ENCODE measurements at regions not wholly inside any gene's neighbourhood (a gene's known extent, or its start where the extent isn't known, plus 50 kb on each side); places are given as distances from the start of the nearest gene placed in this dataset.

- Histone ChIP-seq H3K9me3 (ENCODE audit: control insufficient read depth in 3 of 3, low read length in 3 of 3) (no peaks in the 10 kb centered on the region), H3K27me3 (ENCODE audit: control insufficient read depth in 3 of 3, insufficient read depth in 3 of 3, low read length in 3 of 3) (no peaks in the 10 kb centered on the region), H3K36me3 (ENCODE audit: control insufficient read depth in 3 of 3, insufficient read depth in 3 of 3, low read length in 3 of 3) (no peaks in the 10 kb centered on the region), H3K27ac (ENCODE audit: low read depth, low read length) (no peak overlapping the region), H3K9ac (ENCODE audit: low read depth in 1 of 3, low read length in 3 of 3) (no peak overlapping the region), H3K4me1 (ENCODE audit: control insufficient read depth in 3 of 3, insufficient read depth in 3 of 3, low read length in 3 of 3) (no peaks in the 10 kb centered on the region), H3K4me3 (ENCODE audit: low read length in 3 of 3) (no peak overlapping the region)
Measured at GRCh38 chr2:125684256-125684655, 971.7 kb upstream of the GYPC start.

- Histone ChIP-seq H3K4me3 (ENCODE audit: low read length in 3 of 3) (no peak overlapping the region), H3K36me3 (ENCODE audit: control insufficient read depth in 3 of 3, insufficient read depth in 3 of 3, low read length in 3 of 3) (no peaks in the 10 kb centered on the region), H3K9ac (ENCODE audit: low read depth in 1 of 3, low read length in 3 of 3) (no peak overlapping the region), H3K4me1 (ENCODE audit: control insufficient read depth in 3 of 3, insufficient read depth in 3 of 3, low read length in 3 of 3) (no peaks in the 10 kb centered on the region), H3K27ac (ENCODE audit: low read depth, low read length) (no peak overlapping the region), H3K27me3 (ENCODE audit: control insufficient read depth in 3 of 3, insufficient read depth in 3 of 3, low read length in 3 of 3) (no peaks in the 10 kb centered on the region), H3K9me3 (ENCODE audit: control insufficient read depth in 3 of 3, low read length in 3 of 3) (no peaks in the 10 kb centered on the region)
Measured at GRCh38 chr2:125684932-125685331, 971.0 kb upstream of the GYPC start.

GRCh38 chr2:125696560-125696959, 959.4 kb upstream of the GYPC start:
- Histone ChIP-seq H3K9ac (ENCODE audit: low read depth in 1 of 3, low read length in 3 of 3) (no peak overlapping the region), H3K4me3 (ENCODE audit: low read length in 3 of 3) (no peak overlapping the region), H3K27ac (ENCODE audit: low read depth, low read length) (no peak overlapping the region), H3K36me3 (ENCODE audit: control insufficient read depth in 3 of 3, insufficient read depth in 3 of 3, low read length in 3 of 3) (no peaks in the 10 kb centered on the region), H3K9me3 (ENCODE audit: control insufficient read depth in 3 of 3, low read length in 3 of 3) (no peaks in the 10 kb centered on the region), H3K27me3 (ENCODE audit: control insufficient read depth in 3 of 3, insufficient read depth in 3 of 3, low read length in 3 of 3) (no peaks in the 10 kb centered on the region), H3K4me1 (ENCODE audit: control insufficient read depth in 3 of 3, insufficient read depth in 3 of 3, low read length in 3 of 3) (no peaks in the 10 kb centered on the region)

GRCh38 chr2:125698280-125698679, 957.7 kb upstream of the GYPC start:
- no peaks in the 10 kb centered on the region for H3K4me1 ChIP-seq (ENCODE audit: control insufficient read depth in 3 of 3, insufficient read depth in 3 of 3, low read length in 3 of 3)
- no peaks in the 10 kb centered on the region for H3K27me3 ChIP-seq (ENCODE audit: control insufficient read depth in 3 of 3, insufficient read depth in 3 of 3, low read length in 3 of 3)
- no peak overlapping the region for H3K27ac ChIP-seq (ENCODE audit: low read depth, low read length)
- H3K4me3 ChIP-seq (ENCODE audit: low read length in 3 of 3), result no peak overlapping the region
- no peak overlapping the region for H3K9ac ChIP-seq (ENCODE audit: low read depth in 1 of 3, low read length in 3 of 3)
- H3K9me3 ChIP-seq (ENCODE audit: control insufficient read depth in 3 of 3, low read length in 3 of 3), result no peaks in the 10 kb centered on the region
- H3K36me3 ChIP-seq (ENCODE audit: control insufficient read depth in 3 of 3, insufficient read depth in 3 of 3, low read length in 3 of 3), result no peaks in the 10 kb centered on the region

- H3K27me3 ChIP-seq (ENCODE audit: control insufficient read depth in 3 of 3, insufficient read depth in 3 of 3, low read length in 3 of 3), result no peaks in the 10 kb centered on the region
- no peaks in the 10 kb centered on the region for H3K9me3 ChIP-seq (ENCODE audit: control insufficient read depth in 3 of 3, low read length in 3 of 3)
- no peak overlapping the region for H3K4me3 ChIP-seq (ENCODE audit: low read length in 3 of 3)
- H3K27ac ChIP-seq (ENCODE audit: low read depth, low read length), result no peak overlapping the region
- no peaks in the 10 kb centered on the region for H3K36me3 ChIP-seq (ENCODE audit: control insufficient read depth in 3 of 3, insufficient read depth in 3 of 3, low read length in 3 of 3)
- H3K4me1 ChIP-seq (ENCODE audit: control insufficient read depth in 3 of 3, insufficient read depth in 3 of 3, low read length in 3 of 3), result no peaks in the 10 kb centered on the region
- no peak overlapping the region for H3K9ac ChIP-seq (ENCODE audit: low read depth in 1 of 3, low read length in 3 of 3)
Measured at GRCh38 chr2:125701070-125701469, 954.9 kb upstream of the GYPC start.

GRCh38 chr2:125707611-125708010, 948.3 kb upstream of the GYPC start:
- Histone ChIP-seq H3K4me1 (ENCODE audit: control insufficient read depth in 3 of 3, insufficient read depth in 3 of 3, low read length in 3 of 3) (no peaks in the 10 kb centered on the region), H3K27me3 (ENCODE audit: control insufficient read depth in 3 of 3, insufficient read depth in 3 of 3, low read length in 3 of 3) (no peaks in the 10 kb centered on the region), H3K27ac (ENCODE audit: low read depth, low read length) (no peak overlapping the region), H3K9ac (ENCODE audit: low read depth in 1 of 3, low read length in 3 of 3) (no peak overlapping the region), H3K9me3 (ENCODE audit: control insufficient read depth in 3 of 3, low read length in 3 of 3) (no peaks in the 10 kb centered on the region), H3K4me3 (ENCODE audit: low read length in 3 of 3) (no peak overlapping the region), H3K36me3 (ENCODE audit: control insufficient read depth in 3 of 3, insufficient read depth in 3 of 3, low read length in 3 of 3) (no peaks in the 10 kb centered on the region)

GRCh38 chr2:125710561-125710960, 945.4 kb upstream of the GYPC start:
- Histone ChIP-seq H3K36me3 (ENCODE audit: control insufficient read depth in 3 of 3, insufficient read depth in 3 of 3, low read length in 3 of 3) (no peaks in the 10 kb centered on the region), H3K27me3 (ENCODE audit: control insufficient read depth in 3 of 3, insufficient read depth in 3 of 3, low read length in 3 of 3) (no peaks in the 10 kb centered on the region), H3K9ac (ENCODE audit: low read depth in 1 of 3, low read length in 3 of 3) (no peak overlapping the region), H3K4me3 (ENCODE audit: low read length in 3 of 3) (no peak overlapping the region), H3K27ac (ENCODE audit: low read depth, low read length) (no peak overlapping the region), H3K4me1 (ENCODE audit: control insufficient read depth in 3 of 3, insufficient read depth in 3 of 3, low read length in 3 of 3) (no peaks in the 10 kb centered on the region), H3K9me3 (ENCODE audit: control insufficient read depth in 3 of 3, low read length in 3 of 3) (no peaks in the 10 kb centered on the region)

- H3K36me3 ChIP-seq (ENCODE audit: control insufficient read depth in 3 of 3, insufficient read depth in 3 of 3, low read length in 3 of 3), result no peaks in the 10 kb centered on the region
- no peak overlapping the region for H3K4me3 ChIP-seq (ENCODE audit: low read length in 3 of 3)
- no peaks in the 10 kb centered on the region for H3K4me1 ChIP-seq (ENCODE audit: control insufficient read depth in 3 of 3, insufficient read depth in 3 of 3, low read length in 3 of 3)
- no peaks in the 10 kb centered on the region for H3K9me3 ChIP-seq (ENCODE audit: control insufficient read depth in 3 of 3, low read length in 3 of 3)
- H3K27ac ChIP-seq (ENCODE audit: low read depth, low read length), result no peak overlapping the region
- H3K9ac ChIP-seq (ENCODE audit: low read depth in 1 of 3, low read length in 3 of 3), result no peak overlapping the region
- no peaks in the 10 kb centered on the region for H3K27me3 ChIP-seq (ENCODE audit: control insufficient read depth in 3 of 3, insufficient read depth in 3 of 3, low read length in 3 of 3)
Measured at GRCh38 chr2:125711075-125711474, 944.9 kb upstream of the GYPC start.

- no peak overlapping the region for H3K9ac ChIP-seq (ENCODE audit: low read depth in 1 of 3, low read length in 3 of 3)
- H3K4me1 ChIP-seq (ENCODE audit: control insufficient read depth in 3 of 3, insufficient read depth in 3 of 3, low read length in 3 of 3), result no peaks in the 10 kb centered on the region
- no peaks in the 10 kb centered on the region for H3K9me3 ChIP-seq (ENCODE audit: control insufficient read depth in 3 of 3, low read length in 3 of 3)
- H3K27me3 ChIP-seq (ENCODE audit: control insufficient read depth in 3 of 3, insufficient read depth in 3 of 3, low read length in 3 of 3), result no peaks in the 10 kb centered on the region
- H3K27ac ChIP-seq (ENCODE audit: low read depth, low read length), result no peak overlapping the region
- H3K36me3 ChIP-seq (ENCODE audit: control insufficient read depth in 3 of 3, insufficient read depth in 3 of 3, low read length in 3 of 3), result no peaks in the 10 kb centered on the region
- no peak overlapping the region for H3K4me3 ChIP-seq (ENCODE audit: low read length in 3 of 3)
Measured at GRCh38 chr2:125713533-125713932, 942.4 kb upstream of the GYPC start.

GRCh38 chr2:125721072-125721721, 934.8 kb upstream of the GYPC start:
- H3K4me3 ChIP-seq (ENCODE audit: low read length in 3 of 3), result no peak overlapping the region
- no peak overlapping the region for H3K9ac ChIP-seq (ENCODE audit: low read depth in 1 of 3, low read length in 3 of 3)
- H3K4me1 ChIP-seq (ENCODE audit: control insufficient read depth in 3 of 3, insufficient read depth in 3 of 3, low read length in 3 of 3), result no peaks in the 10 kb centered on the region
- peaks cover 0 to 2% (median 0%) of the 10 kb centered on the region in 3 donors for H3K9me3 ChIP-seq (ENCODE audit: control insufficient read depth in 3 of 3, low read length in 3 of 3)
- no peak overlapping the region for H3K27ac ChIP-seq (ENCODE audit: low read depth, low read length)
- no peaks in the 10 kb centered on the region for H3K27me3 ChIP-seq (ENCODE audit: control insufficient read depth in 3 of 3, insufficient read depth in 3 of 3, low read length in 3 of 3)
- no peaks in the 10 kb centered on the region for H3K36me3 ChIP-seq (ENCODE audit: control insufficient read depth in 3 of 3, insufficient read depth in 3 of 3, low read length in 3 of 3)
